ENCODE measurements at regions not wholly inside any gene's neighbourhood (a gene's known extent, or its start where the extent isn't known, plus 50 kb on each side); places are given as distances from the start of the nearest gene placed in this dataset.

GRCh38 chr18:55819448-55819847 lies 231.5 kb upstream of the TCF4 start:
- no peak for DNase-seq

- DNase-seq, result no peak
Measured at GRCh38 chr18:55818284-55818683, 230.3 kb upstream of the TCF4 start.

GRCh38 chr18:55811925-55812324 lies 223.9 kb upstream of the TCF4 start:
- no peak for DNase-seq

GRCh38 chr18:55805666-55806065 lies 217.7 kb upstream of the TCF4 start:
- DNase-seq, result no peak

- DNase-seq, result no peak
Measured at GRCh38 chr18:55795101-55795669, 207.2 kb upstream of the TCF4 start.

GRCh38 chr18:55794288-55795052 lies 206.5 kb upstream of the TCF4 start:
- no peak for DNase-seq

GRCh38 chr18:55790296-55790695 lies 202.3 kb upstream of the TCF4 start:
- no peak for DNase-seq

GRCh38 chr18:55787536-55788073 lies 199.6 kb upstream of the TCF4 start:
- DNase-seq, result no peak

GRCh38 chr18:55786651-55787272 lies 198.8 kb upstream of the TCF4 start:
- no peak for DNase-seq

GRCh38 chr18:55783921-55784320 lies 195.9 kb upstream of the TCF4 start:
- no peak for DNase-seq

- no peak for DNase-seq
Measured at GRCh38 chr18:55781481-55781957, 193.5 kb upstream of the TCF4 start.

GRCh38 chr18:55780586-55781071 lies 192.6 kb upstream of the TCF4 start:
- DNase-seq, result no peak

- DNase-seq, result no peak
Measured at GRCh38 chr18:55779691-55780585, 191.9 kb upstream of the TCF4 start.

- DNase-seq, result peak; percentile 3
Measured at GRCh38 chr18:55778788-55779690, 191.0 kb upstream of the TCF4 start.

- DNase-seq, result no peak
Measured at GRCh38 chr18:55777666-55778304, 189.8 kb upstream of the TCF4 start.

- DNase-seq, result no peak
Measured at GRCh38 chr18:55775972-55776371, 188.0 kb upstream of the TCF4 start.

GRCh38 chr18:55774505-55774904 lies 186.5 kb upstream of the TCF4 start:
- DNase-seq, result no peak

- DNase-seq, result no peak
Measured at GRCh38 chr18:55768255-55768654, 180.3 kb upstream of the TCF4 start.

- DNase-seq, result no peak
Measured at GRCh38 chr18:55764386-55764785, 176.4 kb upstream of the TCF4 start.

- no peak for DNase-seq
Measured at GRCh38 chr18:55763805-55764204, 175.8 kb upstream of the TCF4 start.

GRCh38 chr18:55763298-55763697 lies 175.3 kb upstream of the TCF4 start:
- DNase-seq, result no peak
